Thyroid gland (tissue), 4 donors: ENCODE measurements at regions not wholly inside any gene's neighbourhood (a gene's known extent, or its start where the extent isn't known, plus 50 kb on each side); places are given as distances from the start of the nearest gene placed in this dataset.

Source experiments
- DNase-seq, 2 donors: peaks; one replicate each; pipeline ENCODE4 v3.0.0-alpha.2; 2019
- H3K27ac ChIP-seq, 3 donors: fragments of 200-600 bp; sonication (generic); 1 replicate in 2 of 3; 2 replicates in 1 of 3; pipeline ENCODE4 v1.5.1; 2016 to 2019; ENCODE audit warnings: mild to moderate bottlenecking in 1 of 3, moderate library complexity in 1 of 3
- H3K27me3 ChIP-seq: fragments of 200-600 bp; sonication (generic); one replicate; pipeline ENCODE4 v1.5.1; 2019
- H3K36me3 ChIP-seq, 2 donors: fragments of 200-600 bp; sonication (generic); one replicate each; pipeline ENCODE4 v1.5.1; 2016 to 2019
- H3K4me1 ChIP-seq, 2 donors: fragments of 200-600 bp; sonication (generic); one replicate each; pipeline ENCODE4 v1.5.1; 2017 to 2019
- H3K4me3 ChIP-seq, 3 donors: fragments of 200-600 bp; sonication (generic); replicated peaks in 1 of 3; 1 replicate in 2 of 3; 2 replicates in 1 of 3; pipeline ENCODE4 v1.5.1; 2016; ENCODE audit warnings: mild to moderate bottlenecking in 1 of 3
- H3K9me3 ChIP-seq: fragments of 200-600 bp; sonication (generic); one replicate; pipeline ENCODE4 v1.5.1; 2017
- POLR2A ChIP-seq, 2 donors: fragments of 450-650 bp; IDR thresholded peaks; one replicate each; pipeline ENCODE4 v1.6.1; 2017; ENCODE audit warnings: antibody characterized with exemption in 2 of 2, mild to moderate bottlenecking in 2 of 2, moderate library complexity in 1 of 2
- WGBS, 2 donors: methylation state at CpG; one replicate each; pipeline ENCODE4 v1.1.5; 2017; 5-methylcytosine and 5-hydroxymethylcytosine counted together
- intact Hi-C: fragments of 100-400 bp; cut with DNase I; formaldehyde crosslinking; loops from one replicate; pipeline ENCODE4 v1.15.1; 2023
- TF ChIP-seq, protein P1 (sequence below), 6 experiments: fragments of 200-600 bp in 3 of 6; fragments of 450-650 bp in 3 of 6; sonication (generic) in 3 of 6; IDR thresholded peaks; one replicate each; pipeline ENCODE4 v1.5.1; 2016 to 2019; ENCODE audit warnings: antibody characterized with exemption in 6 of 6, mild to moderate bottlenecking in 2 of 6, inconsistent platforms in 1 of 6, moderate library complexity in 1 of 6

DNA sequence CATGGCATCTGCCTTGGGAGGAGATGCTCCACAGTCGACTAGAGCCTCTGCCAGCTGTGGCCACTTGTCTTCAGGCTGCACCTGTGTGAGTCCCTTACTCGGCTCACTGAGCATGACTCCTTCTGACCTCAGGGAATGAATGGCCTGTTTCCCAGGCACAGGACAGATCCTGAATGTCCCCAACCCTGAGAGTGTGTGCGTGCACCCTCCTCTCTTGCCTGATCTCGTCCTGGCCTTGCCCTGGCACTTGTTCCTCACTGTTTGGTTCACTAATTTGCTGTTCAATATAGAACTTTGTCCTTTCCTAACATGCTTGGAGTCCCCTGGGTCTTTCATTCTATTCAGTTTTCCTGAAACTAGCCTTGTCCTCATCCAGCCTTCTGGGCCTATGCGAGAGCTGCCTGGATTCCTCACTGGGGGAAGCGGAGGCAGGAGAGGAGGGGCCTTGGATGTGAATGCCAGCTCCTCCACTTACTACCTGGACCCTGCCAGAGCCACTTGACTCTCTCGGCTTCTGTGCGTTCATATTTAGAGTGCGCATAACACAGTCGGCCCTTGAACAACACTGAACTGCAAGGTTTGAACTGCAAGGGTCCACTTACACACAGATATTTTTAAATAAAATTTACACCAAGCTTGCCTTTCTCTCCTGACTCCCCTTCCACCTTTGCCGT is 184.8 kb downstream of the ACKR3 start:
- TF ChIP-seq, protein P1, sequence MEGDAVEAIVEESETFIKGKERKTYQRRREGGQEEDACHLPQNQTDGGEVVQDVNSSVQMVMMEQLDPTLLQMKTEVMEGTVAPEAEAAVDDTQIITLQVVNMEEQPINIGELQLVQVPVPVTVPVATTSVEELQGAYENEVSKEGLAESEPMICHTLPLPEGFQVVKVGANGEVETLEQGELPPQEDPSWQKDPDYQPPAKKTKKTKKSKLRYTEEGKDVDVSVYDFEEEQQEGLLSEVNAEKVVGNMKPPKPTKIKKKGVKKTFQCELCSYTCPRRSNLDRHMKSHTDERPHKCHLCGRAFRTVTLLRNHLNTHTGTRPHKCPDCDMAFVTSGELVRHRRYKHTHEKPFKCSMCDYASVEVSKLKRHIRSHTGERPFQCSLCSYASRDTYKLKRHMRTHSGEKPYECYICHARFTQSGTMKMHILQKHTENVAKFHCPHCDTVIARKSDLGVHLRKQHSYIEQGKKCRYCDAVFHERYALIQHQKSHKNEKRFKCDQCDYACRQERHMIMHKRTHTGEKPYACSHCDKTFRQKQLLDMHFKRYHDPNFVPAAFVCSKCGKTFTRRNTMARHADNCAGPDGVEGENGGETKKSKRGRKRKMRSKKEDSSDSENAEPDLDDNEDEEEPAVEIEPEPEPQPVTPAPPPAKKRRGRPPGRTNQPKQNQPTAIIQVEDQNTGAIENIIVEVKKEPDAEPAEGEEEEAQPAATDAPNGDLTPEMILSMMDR (IDR thresholded peaks at IDR 0.05), result no peak
- no peak for TF ChIP-seq POLR2A (IDR thresholded peaks at IDR 0.05)
- Histone ChIP-seq H3K4me3 (no peak overlapping the region), H3K27me3 (no peaks in the 10 kb centered on the region), H3K27ac (peak overlapping the region; percentile 60 to 83 (median 81)), H3K4me1 (peaks cover 40 to 61% of the 10 kb centered on the region in 2 donors), H3K36me3 (no peaks in the 10 kb centered on the region), H3K9me3 (no peaks in the 10 kb centered on the region)
- 31 to 54% methylated on average over 10 to 11 of the region's 11 CpGs for WGBS, 2 donors
- intact Hi-C loops, result no loop called here
- DNase-seq, result peak; percentile 94 to 96

DNA sequence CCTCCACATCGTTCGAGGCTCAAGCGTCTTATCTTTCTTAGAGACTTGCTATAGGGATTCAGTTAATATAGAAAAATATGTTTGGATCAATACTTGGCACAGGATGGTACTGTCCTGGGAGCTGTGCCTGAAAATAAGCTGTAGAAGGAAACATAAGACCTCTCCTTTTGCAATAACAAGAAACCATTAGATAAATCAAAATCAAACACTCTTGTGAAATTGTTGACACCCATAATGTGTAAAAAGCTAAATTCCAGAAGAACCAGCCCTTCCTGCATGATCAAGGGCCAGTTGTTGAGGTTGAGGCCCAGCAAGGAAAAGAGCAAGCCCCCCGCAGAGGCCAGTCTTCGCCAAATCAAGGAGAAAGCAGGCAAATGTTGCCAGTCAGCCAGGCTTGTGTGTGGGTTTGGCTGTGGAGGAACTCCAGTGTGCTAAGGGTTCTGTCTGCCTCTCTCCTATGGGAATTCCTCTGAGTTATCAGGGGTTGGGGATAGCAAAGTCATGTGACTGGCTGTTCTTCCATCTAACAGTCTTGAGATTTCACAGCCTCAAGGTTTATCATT is 185.7 kb downstream of the ACKR3 start:
- Histone ChIP-seq H3K27me3 (no peaks in the 10 kb centered on the region), H3K27ac (peak overlapping the region; percentile 60 to 83 (median 81)), H3K4me3 (no peak overlapping the region), H3K4me1 (peaks cover 39 to 56% of the 10 kb centered on the region in 2 donors), H3K36me3 (no peaks in the 10 kb centered on the region), H3K9me3 (no peaks in the 10 kb centered on the region)
- no peak for DNase-seq
- 79 to 86% methylated on average over 5 of the region's 5 CpGs for WGBS, 2 donors
- intact Hi-C loops, result no loop called here
- TF ChIP-seq POLR2A (IDR thresholded peaks at IDR 0.05), result no peak
- TF ChIP-seq, protein P1 (IDR thresholded peaks at IDR 0.05), result no peak

DNA sequence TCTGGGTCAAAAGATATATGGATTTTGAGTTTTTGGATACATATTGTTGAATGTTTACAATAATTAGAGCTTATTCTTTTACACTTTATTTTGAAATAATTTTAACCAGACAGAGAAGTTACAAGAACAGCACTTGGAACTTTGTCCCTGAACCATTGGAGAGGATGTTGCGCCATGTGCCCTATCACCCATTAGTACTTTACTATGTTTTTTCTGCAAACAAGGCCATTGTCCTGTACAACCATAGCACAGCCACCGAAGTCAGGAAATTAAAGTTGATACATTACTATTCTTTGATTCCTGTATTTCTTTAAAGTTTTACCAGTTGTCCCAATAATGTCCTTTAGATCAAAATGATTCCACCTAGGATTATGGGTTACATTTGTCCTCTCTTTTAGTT is 188.8 kb downstream of the ACKR3 start:
- no peak for DNase-seq
- H3K27ac ChIP-seq, result no peak overlapping the region
- H3K4me1 ChIP-seq, result peaks cover 26 to 37% of the 10 kb centered on the region in 2 donors
- H3K4me3 ChIP-seq, result no peak overlapping the region
- no peaks in the 10 kb centered on the region for H3K36me3 ChIP-seq
- no peaks in the 10 kb centered on the region for H3K9me3 ChIP-seq
- TF ChIP-seq POLR2A (IDR thresholded peaks at IDR 0.05), result no peak
- TF ChIP-seq, protein P1 (IDR thresholded peaks at IDR 0.05), result no peak
- intact Hi-C loops, result no loop called here
- WGBS, 2 donors, result 85 to 89% methylated on average over 2 of the region's 2 CpGs
- no peaks in the 10 kb centered on the region for H3K27me3 ChIP-seq

DNA sequence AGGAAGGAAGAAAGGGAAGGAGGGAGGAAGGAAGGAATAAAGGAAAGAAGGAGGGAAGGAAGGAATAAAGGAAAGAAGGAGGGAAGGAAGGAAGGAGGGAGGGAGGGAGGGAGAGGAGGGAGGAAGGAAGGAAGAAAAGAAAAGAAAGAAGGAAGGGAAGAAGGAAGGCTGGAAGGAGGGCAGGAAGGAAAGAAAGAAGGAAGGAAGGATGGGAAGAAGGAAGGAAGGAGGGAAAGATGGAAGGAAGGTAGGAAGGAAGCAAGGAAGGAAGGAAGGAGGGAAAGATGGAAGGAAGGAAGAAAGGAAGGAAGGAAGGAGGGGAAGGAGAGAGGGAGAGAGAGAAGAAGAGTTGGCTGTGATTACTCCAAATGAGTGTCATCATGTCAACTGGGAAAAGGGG is 190.6 kb downstream of the ACKR3 start:
- TF ChIP-seq, protein P1 (IDR thresholded peaks at IDR 0.05), result no peak
- TF ChIP-seq POLR2A (IDR thresholded peaks at IDR 0.05), result no peak
- DNase-seq, result no peak
- Histone ChIP-seq H3K4me1 (peaks cover 10 to 18% of the 10 kb centered on the region in 2 donors), H3K4me3 (no peak overlapping the region), H3K27me3 (no peaks in the 10 kb centered on the region), H3K36me3 (no peaks in the 10 kb centered on the region), H3K9me3 (no peaks in the 10 kb centered on the region), H3K27ac (no peak overlapping the region)
- intact Hi-C loops, result no loop called here

DNA sequence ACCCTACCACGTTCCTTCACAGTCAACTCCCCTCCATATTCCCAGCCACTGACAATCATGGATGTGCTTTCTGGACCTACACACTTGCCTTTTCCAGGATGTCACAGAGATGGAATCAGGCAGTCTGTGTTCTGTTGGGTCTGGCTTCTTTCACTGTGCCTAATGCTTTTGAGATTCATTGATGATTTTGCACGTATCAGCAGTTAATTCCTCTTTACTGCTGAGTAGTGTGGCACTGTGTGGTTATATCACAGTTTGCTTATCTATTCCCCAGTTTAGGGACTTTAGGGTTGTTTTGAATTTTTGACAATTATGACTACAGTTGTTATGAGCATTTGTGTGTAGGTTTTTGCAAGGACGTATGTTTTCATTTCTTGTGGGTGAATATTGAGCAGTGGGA is 191.7 kb downstream of the ACKR3 start:
- TF ChIP-seq, protein P1 (IDR thresholded peaks at IDR 0.05), result no peak
- TF ChIP-seq POLR2A (IDR thresholded peaks at IDR 0.05), result no peak
- WGBS, 2 donors, result 93 to 94% methylated on average over 3 of the region's 3 CpGs
- no peaks in the 10 kb centered on the region for H3K27me3 ChIP-seq

More for the DNA sequence above, 191.7 kb downstream of the ACKR3 start:
- H3K9me3 ChIP-seq, result no peaks in the 10 kb centered on the region
- H3K4me3 ChIP-seq, result no peak overlapping the region
- no peak for DNase-seq
- H3K36me3 ChIP-seq, result no peaks in the 10 kb centered on the region
- no peak overlapping the region for H3K27ac ChIP-seq
- intact Hi-C loops, result no loop called here
- H3K4me1 ChIP-seq, result peaks cover 0 to 7% of the 10 kb centered on the region in 2 donors
